NCI-H1048 (cell line): ENCODE measurements at regions not wholly inside any gene's neighbourhood (a gene's known extent, or its start where the extent isn't known, plus 50 kb on each side); places are given as distances from the start of the nearest gene placed in this dataset.

ENCODE experiments used
- DNase-seq: peaks from one replicate; lab custom pipeline; 2025; lab: John Stamatoyannopoulos, UW

GRCh38 chr9:89863141-89863540 is 258.3 kb downstream of the GADD45G start:
- DNase-seq = no peak

- DNase-seq = no peak
These were observed 259.0 kb downstream of the GADD45G start for GRCh38 chr9:89863837-89864236.

GRCh38 chr9:89864257-89864656 is 259.4 kb downstream of the GADD45G start:
- DNase-seq = no peak

GRCh38 chr9:89864731-89865130 is 259.9 kb downstream of the GADD45G start:
- DNase-seq = no peak

GRCh38 chr9:89865357-89865756 is 260.5 kb downstream of the GADD45G start:
- DNase-seq = no peak

GRCh38 chr9:89865981-89866380 is 261.2 kb downstream of the GADD45G start:
- DNase-seq = no peak

GRCh38 chr9:89866701-89867100 is 261.9 kb downstream of the GADD45G start:
- DNase-seq = no peak

- no peak for DNase-seq
These were observed 263.3 kb downstream of the GADD45G start for GRCh38 chr9:89868100-89868499.

GRCh38 chr9:89869793-89870580 is 265.2 kb downstream of the GADD45G start:
- DNase-seq = no peak

- DNase-seq = no peak
These were observed 267.1 kb downstream of the GADD45G start for GRCh38 chr9:89871871-89872331.

- DNase-seq = no peak
These were observed 267.7 kb downstream of the GADD45G start for GRCh38 chr9:89872426-89872912.

GRCh38 chr9:89872913-89873707 is 268.3 kb downstream of the GADD45G start:
- no peak for DNase-seq

GRCh38 chr9:89873801-89874200 is 269.0 kb downstream of the GADD45G start:
- no peak for DNase-seq

- no peak for DNase-seq
These were observed 269.8 kb downstream of the GADD45G start for GRCh38 chr9:89874351-89875321.

GRCh38 chr9:89877051-89878002 is 272.5 kb downstream of the GADD45G start:
- no peak for DNase-seq

GRCh38 chr9:89878003-89878411 is 273.2 kb downstream of the GADD45G start:
- no peak for DNase-seq

- DNase-seq = no peak
These were observed 273.9 kb downstream of the GADD45G start for GRCh38 chr9:89878687-89879086.

- no peak for DNase-seq
These were observed 274.5 kb downstream of the GADD45G start for GRCh38 chr9:89879276-89879675.

GRCh38 chr9:89879701-89880100 is 274.9 kb downstream of the GADD45G start:
- no peak for DNase-seq

GRCh38 chr9:89880161-89880560 is 275.3 kb downstream of the GADD45G start:
- DNase-seq = no peak

- no peak for DNase-seq
These were observed 275.9 kb downstream of the GADD45G start for GRCh38 chr9:89880721-89881120.
